Common myeloid progenitor, CD34-positive (primary cell): ENCODE measurements at regions not wholly inside any gene's neighbourhood (a gene's known extent, or its start where the extent isn't known, plus 50 kb on each side); places are given as distances from the start of the nearest gene placed in this dataset.
"Not testable (repeated sequence)": the region's sequence is repeated elsewhere in the genome, so short reads cannot be mapped to it uniquely, and the experiment has no call there.

Experiments
- CTCF ChIA-PET: fragments of 350-600 bp; sonication (Branson Sonifier 250); formaldehyde crosslinking; loops from one replicate; lab custom pipeline; 2021; ENCODE audit warnings: antibody characterized with exemption; lab: Charles Lee
- POLR2A ChIA-PET: fragments of 350-600 bp; sonication (Branson Sonifier 250); formaldehyde crosslinking; loops from one replicate; lab custom pipeline; 2021; ENCODE audit warnings: antibody characterized with exemption; lab: Charles Lee
- DNase-seq, 3 donors: peaks; one replicate each; pipeline versions ENCODE4 v3.0.0 to v3.0.0-alpha.2; 2013
- H3K27ac ChIP-seq, 2 experiments: 1 replicate in 1 of 2; 2 replicates in 1 of 2; pipeline ENCODE4 v1.7.0; 2013; ENCODE audit warnings: inconsistent platforms in 2 of 2, low read length in 2 of 2, mild to moderate bottlenecking in 2 of 2, low read depth in 1 of 2, moderate library complexity in 1 of 2; ENCODE audit not compliant: severe bottlenecking in 2 of 2, insufficient read depth in 1 of 2, poor library complexity in 1 of 2
- H3K27me3 ChIP-seq, 5 experiments: replicated peaks in 2 of 5; 1 replicate in 3 of 5; 2 replicates in 2 of 5; pipeline versions ENCODE4 v1.6.1 to v1.7.0; 2013; ENCODE audit warnings: low read length in 4 of 5, mild to moderate bottlenecking in 2 of 5, moderate library complexity in 2 of 5, inconsistent platforms in 1 of 5; ENCODE audit not compliant: insufficient read depth in 5 of 5, control insufficient read depth in 4 of 5
- H3K36me3 ChIP-seq, 4 experiments: 1 replicate in 2 of 4; 2 replicates in 2 of 4; pipeline versions ENCODE4 v1.6.1 to v1.7.0; 2013; ENCODE audit warnings: low read length in 3 of 4, control low read depth in 1 of 4, mild to moderate bottlenecking in 1 of 4; ENCODE audit not compliant: control insufficient read depth in 4 of 4, insufficient read depth in 4 of 4
- H3K4me1 ChIP-seq, 4 experiments: 1 replicate in 3 of 4; 2 replicates in 1 of 4; pipeline versions ENCODE4 v1.6.1 to v1.7.1; 2013; ENCODE audit warnings: low read length in 3 of 4, mild to moderate bottlenecking in 3 of 4, control low read depth in 1 of 4, inconsistent platforms in 1 of 4, moderate library complexity in 1 of 4; ENCODE audit not compliant: control insufficient read depth in 4 of 4, insufficient read depth in 4 of 4; ENCODE audit errors: control extremely low read depth in 1 of 4
- H3K4me3 ChIP-seq, 7 experiments: 1 replicate in 4 of 7; 2 replicates in 3 of 7; pipeline versions ENCODE4 v1.5.1 to v1.7.0; 2013; ENCODE audit warnings: mild to moderate bottlenecking in 7 of 7, low read length in 6 of 7, moderate library complexity in 6 of 7, inconsistent platforms in 2 of 7, low read depth in 2 of 7, control low read depth in 1 of 7; ENCODE audit not compliant: insufficient read depth in 4 of 7, control insufficient read depth in 1 of 7; ENCODE audit errors: extremely low read depth in 1 of 7
- H3K9me3 ChIP-seq, 5 experiments: 1 replicate in 4 of 5; 2 replicates in 1 of 5; pipeline versions ENCODE4 v1.6.1 to v1.7.1; 2013; ENCODE audit warnings: low read length in 4 of 5, mild to moderate bottlenecking in 2 of 5, inconsistent platforms in 1 of 5, low read depth in 1 of 5, moderate library complexity in 1 of 5; ENCODE audit not compliant: control insufficient read depth in 4 of 5, insufficient read depth in 2 of 5; ENCODE audit errors: control extremely low read depth in 1 of 5
- WGBS: methylation state at CpG from one replicate; pipeline ENCODE4 v1.1.5; 2013; ENCODE audit not compliant: insufficient coverage; 5-methylcytosine and 5-hydroxymethylcytosine counted together

DNA sequence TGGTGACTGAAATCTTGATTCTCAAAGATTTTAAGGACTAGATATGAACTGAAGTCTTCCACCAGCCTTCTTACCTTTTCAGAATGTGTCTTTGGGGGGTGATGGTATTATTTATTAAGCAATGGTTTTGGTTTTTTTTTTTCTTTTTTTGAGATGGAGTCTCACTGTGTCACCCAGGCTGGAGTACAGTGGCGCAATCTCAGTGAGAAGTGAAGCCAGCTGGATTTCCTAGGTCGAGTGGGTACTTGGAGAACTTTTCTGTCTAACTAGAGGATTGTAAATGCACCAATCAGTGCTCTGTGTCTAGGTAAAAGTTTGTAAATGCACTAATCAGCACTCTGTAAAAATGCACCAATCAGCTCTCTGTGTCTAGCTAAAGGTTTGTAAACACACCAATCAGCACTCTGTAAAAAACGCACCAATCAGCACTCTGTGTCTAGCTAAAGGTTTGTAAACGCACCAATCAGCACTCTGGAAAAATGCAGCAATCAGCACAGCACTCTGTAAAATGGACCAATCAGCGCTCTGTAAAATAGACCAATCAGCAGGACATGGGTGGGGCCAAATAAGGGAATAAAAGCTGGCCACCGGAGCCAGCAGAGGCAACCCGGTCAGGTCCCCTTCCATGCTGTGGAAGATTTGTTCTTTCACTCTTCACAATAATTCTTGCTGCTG, 97.1 kb downstream of the COPRS start:
- H3K4me1 ChIP-seq: peaks cover 0 to 11% (median 6%) of the 10 kb centered on the region in 4 experiments
- H3K36me3 ChIP-seq, DNase-seq, POLR2A ChIA-PET, H3K4me3 ChIP-seq, H3K27me3 ChIP-seq, H3K27ac ChIP-seq, H3K9me3 ChIP-seq, CTCF ChIA-PET: not testable (repeated sequence)
- WGBS: 96% methylated on average over 5 of the region's 7 CpGs

DNA sequence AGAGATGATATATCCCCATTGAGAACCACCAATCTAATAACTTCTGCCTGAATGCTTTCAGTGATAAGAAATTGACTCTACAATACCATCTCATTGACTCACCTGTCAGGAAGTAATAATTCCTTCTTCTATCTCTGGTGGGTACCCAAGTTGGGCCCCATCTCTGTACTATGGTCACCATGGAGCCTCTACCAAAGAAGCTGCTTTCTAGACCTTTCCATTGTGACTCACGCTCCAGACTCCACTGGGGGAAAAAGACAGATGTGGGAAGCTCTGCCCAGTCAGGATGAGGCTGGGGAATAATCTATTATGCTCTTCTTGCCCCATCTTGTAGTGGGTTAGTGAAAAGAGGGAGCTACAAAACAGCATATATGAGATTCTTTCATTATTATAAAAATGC, 100.4 kb downstream of the COPRS start:
- Histone ChIP-seq H3K36me3 (no peaks in the 10 kb centered on the region), H3K9me3 (peaks cover 0 to 2% (median 0%) of the 10 kb centered on the region in 5 experiments), H3K4me1 (peaks cover 0 to 11% (median 6%) of the 10 kb centered on the region in 4 experiments), H3K27me3 (no peaks in the 10 kb centered on the region), H3K4me3 (no peak overlapping the region), H3K27ac (no peak overlapping the region)
- CTCF ChIA-PET: no interaction called here
- POLR2A ChIA-PET: no interaction called here
- WGBS: no CpG with 5 or more reads among the region's 1 CpG
- no peak for DNase-seq

DNA sequence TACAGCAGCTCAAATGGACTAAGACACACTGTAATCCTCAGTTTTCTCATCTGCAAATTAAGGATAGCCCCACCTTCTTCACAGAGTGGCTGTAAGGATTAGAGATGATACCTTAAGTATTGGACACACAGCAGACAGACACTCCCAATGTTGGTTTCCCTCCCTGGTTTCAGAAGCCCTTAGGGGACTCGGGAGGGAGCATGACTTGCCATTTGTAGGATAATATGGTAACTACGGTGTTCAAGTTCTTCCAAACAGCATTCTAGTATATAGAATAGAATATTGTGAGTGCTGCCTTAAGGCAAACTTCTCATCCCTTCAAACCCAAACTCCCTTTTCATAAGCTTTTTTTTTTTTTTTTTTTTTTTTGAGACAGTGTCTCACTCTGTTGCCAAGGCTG, 101.9 kb downstream of the COPRS start:
- Histone ChIP-seq H3K4me1 (peaks cover 0 to 13% (median 6%) of the 10 kb centered on the region in 4 experiments), H3K36me3 (no peaks in the 10 kb centered on the region), H3K27me3 (no peaks in the 10 kb centered on the region), H3K9me3 (peaks cover 0 to 2% (median 0%) of the 10 kb centered on the region in 5 experiments), H3K4me3 (no peak overlapping the region), H3K27ac (no peak overlapping the region)
- ChIA-PET POLR2A (no interaction called here), CTCF (interaction anchor here (0.6 kb wide), 1 partner anchor 295 kb away, joined by 4 read pairs; no protein-coding TSS in a partner anchor)
- DNase-seq: no peak
- WGBS: no CpG with 5 or more reads among the region's 2 CpGs

GRCh38 chr17:31754239-31754945, 104.7 kb downstream of the COPRS start:
- Histone ChIP-seq H3K36me3 (no peaks in the 10 kb centered on the region), H3K27ac (no peak overlapping the region), H3K9me3 (peaks cover 0 to 2% (median 0%) of the 10 kb centered on the region in 5 experiments), H3K4me3 (no peak overlapping the region), H3K4me1 (peaks cover 0 to 6% (median 0%) of the 10 kb centered on the region in 4 experiments), H3K27me3 (no peaks in the 10 kb centered on the region)
- POLR2A ChIA-PET: no interaction called here
- 94% methylated on average over 7 of the region's 7 CpGs for WGBS
- DNase-seq: no peak
- CTCF ChIA-PET: no interaction called here

DNA sequence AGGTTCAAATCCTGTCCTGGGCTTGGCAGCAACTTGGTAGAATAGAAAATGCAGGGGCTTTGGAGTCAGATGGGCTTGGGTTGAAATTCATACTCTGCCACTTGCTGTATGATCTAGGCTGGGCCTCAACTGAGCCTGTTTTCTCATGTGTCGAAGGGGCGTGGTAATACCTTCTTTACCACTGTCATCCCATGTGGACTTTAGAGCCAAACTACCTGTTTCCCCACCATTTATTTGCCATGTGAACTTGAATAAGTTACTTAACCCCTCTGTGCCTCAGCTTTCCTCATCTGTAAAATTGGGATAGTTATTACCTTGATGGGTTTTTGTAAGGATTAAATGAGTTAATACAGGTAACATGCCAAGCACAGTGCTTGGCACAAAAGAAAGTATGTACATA, 106.0 kb downstream of the COPRS start:
- ChIA-PET POLR2A (no interaction called here), CTCF (no interaction called here)
- Histone ChIP-seq H3K4me3 (no peak overlapping the region), H3K27me3 (no peaks in the 10 kb centered on the region), H3K9me3 (peaks cover 0 to 2% (median 0%) of the 10 kb centered on the region in 5 experiments), H3K4me1 (peaks cover 0 to 6% (median 0%) of the 10 kb centered on the region in 4 experiments), H3K36me3 (no peaks in the 10 kb centered on the region), H3K27ac (no peak overlapping the region)
- no peak for DNase-seq
- 100% methylated on average over 2 of the region's 2 CpGs for WGBS

GRCh38 chr17:31752584-31752983, 106.5 kb downstream of the COPRS start:
- ChIA-PET CTCF (no interaction called here), POLR2A (no interaction called here)
- Histone ChIP-seq H3K36me3 (no peaks in the 10 kb centered on the region), H3K27me3 (no peaks in the 10 kb centered on the region), H3K4me1 (peaks cover 0 to 6% (median 0%) of the 10 kb centered on the region in 4 experiments), H3K27ac (no peak overlapping the region), H3K9me3 (peaks cover 0 to 2% (median 0%) of the 10 kb centered on the region in 5 experiments), H3K4me3 (no peak overlapping the region)
- DNase-seq: no peak
- WGBS: 100% methylated on average over 5 of the region's 6 CpGs

DNA sequence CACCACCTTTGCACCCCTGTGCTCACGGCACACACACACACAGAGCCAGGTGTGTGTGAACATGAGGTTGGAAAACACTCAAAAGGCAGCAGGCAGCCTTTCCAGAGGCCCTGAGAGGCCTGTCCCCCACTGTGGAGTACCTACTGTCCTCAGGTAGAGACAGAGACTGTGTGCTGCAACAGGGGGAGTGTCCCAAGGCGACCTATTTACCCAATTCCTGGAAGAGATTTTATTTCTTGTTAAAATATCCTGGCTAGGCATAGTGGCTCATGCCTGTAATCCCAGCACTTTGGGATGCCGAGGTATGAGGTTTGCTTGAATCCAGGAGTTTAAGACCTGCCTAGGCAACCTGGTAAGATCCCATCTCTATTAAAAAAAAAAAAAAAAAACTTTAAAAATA, 108.5 kb downstream of the COPRS start:
- no peak overlapping the region for H3K27ac ChIP-seq
- ChIA-PET CTCF (no interaction called here), POLR2A (no interaction called here)
- WGBS: 100% methylated on average over 1 of the region's 3 CpGs
- H3K4me3 ChIP-seq: no peak overlapping the region
- no peaks in the 10 kb centered on the region for H3K27me3 ChIP-seq
- H3K9me3 ChIP-seq: no peaks in the 10 kb centered on the region
- no peak for DNase-seq
- H3K4me1 ChIP-seq: peaks cover 0 to 6% (median 0%) of the 10 kb centered on the region in 4 experiments
- no peaks in the 10 kb centered on the region for H3K36me3 ChIP-seq
